HUES48 (cell line): ENCODE measurements at regions not wholly inside any gene's neighbourhood (a gene's known extent, or its start where the extent isn't known, plus 50 kb on each side); places are given as distances from the start of the nearest gene placed in this dataset.
"Not testable (repeated sequence)": the region's sequence is repeated elsewhere in the genome, so short reads cannot be mapped to it uniquely, and the experiment has no call there.

Source experiments
- H3K27ac ChIP-seq: one replicate; pipeline ENCODE4 v1.7.0; 2013; ENCODE audit warnings: low read depth, low read length, inconsistent platforms
- H3K27me3 ChIP-seq: 2 replicates; pipeline ENCODE4 v1.6.1; 2013; ENCODE audit warnings: mild to moderate bottlenecking, low read length; ENCODE audit not compliant: control insufficient read depth, insufficient read depth
- H3K36me3 ChIP-seq: 2 replicates; pipeline ENCODE4 v1.6.1; 2013; ENCODE audit warnings: low read length; ENCODE audit not compliant: control insufficient read depth, insufficient read depth
- H3K4me1 ChIP-seq: 2 replicates; pipeline ENCODE4 v1.6.1; 2013; ENCODE audit warnings: mild to moderate bottlenecking, low read length; ENCODE audit not compliant: control insufficient read depth, insufficient read depth
- H3K4me3 ChIP-seq: 2 replicates; pipeline ENCODE4 v1.5.1; 2013; ENCODE audit warnings: mild to moderate bottlenecking, low read depth, low read length
- H3K9ac ChIP-seq: 2 replicates; pipeline ENCODE4 v1.6.1; 2013; ENCODE audit warnings: mild to moderate bottlenecking, low read depth, low read length, moderate library complexity
- H3K9me3 ChIP-seq: 2 replicates; pipeline ENCODE4 v1.6.1; 2013; ENCODE audit warnings: low read length; ENCODE audit not compliant: control insufficient read depth, insufficient read depth

DNA sequence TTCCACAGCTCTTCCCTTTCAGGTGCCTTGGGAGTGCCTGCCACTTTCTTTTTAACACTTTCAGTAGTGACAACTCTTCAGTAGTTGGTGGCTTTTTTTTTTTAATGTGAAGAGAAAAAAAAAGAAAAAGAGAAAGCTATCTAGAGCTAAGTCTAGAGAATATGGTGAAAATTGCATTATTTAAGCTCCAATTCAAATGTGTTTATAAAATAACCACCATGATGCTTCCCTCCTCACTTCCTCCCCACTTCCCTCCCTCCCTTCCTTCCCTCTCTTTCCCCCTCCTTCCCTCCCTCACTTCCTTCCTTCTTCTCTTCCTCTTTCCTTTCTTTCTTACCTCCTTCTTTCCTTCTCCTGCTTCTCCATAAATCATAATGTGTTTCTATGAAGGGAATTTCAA lies 456.7 kb upstream of the ACTBL2 start:
- Histone ChIP-seq H3K9me3 (no peaks in the 10 kb centered on the region), H3K4me1 (no peaks in the 10 kb centered on the region), H3K27me3 (no peaks in the 10 kb centered on the region), H3K36me3 (no peaks in the 10 kb centered on the region), H3K4me3 (no peak overlapping the region), H3K9ac (no peak overlapping the region), H3K27ac (no peak overlapping the region)

GRCh38 chr5:57938174-57938557 lies 455.6 kb upstream of the ACTBL2 start:
- Histone ChIP-seq H3K27ac (no peak overlapping the region), H3K4me3 (no peak overlapping the region)

GRCh38 chr5:57937501-57938173 lies 455.0 kb upstream of the ACTBL2 start:
- no peaks in the 10 kb centered on the region for H3K9me3 ChIP-seq
- H3K36me3 ChIP-seq: no peaks in the 10 kb centered on the region
- no peaks in the 10 kb centered on the region for H3K27me3 ChIP-seq
- H3K9ac ChIP-seq: no peak overlapping the region
- H3K4me3 ChIP-seq: no peak overlapping the region
- no peak overlapping the region for H3K27ac ChIP-seq
- no peaks in the 10 kb centered on the region for H3K4me1 ChIP-seq

More at GRCh38 chr5:57938174-57938557, 455.6 kb upstream of the ACTBL2 start:
- no peaks in the 10 kb centered on the region for H3K27me3 ChIP-seq
- H3K4me1 ChIP-seq: no peaks in the 10 kb centered on the region
- no peaks in the 10 kb centered on the region for H3K9me3 ChIP-seq
- H3K36me3 ChIP-seq: no peaks in the 10 kb centered on the region
- no peak overlapping the region for H3K9ac ChIP-seq

- no peak overlapping the region for H3K9ac ChIP-seq
- H3K9me3 ChIP-seq: no peaks in the 10 kb centered on the region
- H3K36me3 ChIP-seq: no peaks in the 10 kb centered on the region
Observed at GRCh38 chr5:57937025-57937424, 454.4 kb upstream of the ACTBL2 start.

GRCh38 chr5:57932761-57933160 lies 450.1 kb upstream of the ACTBL2 start:
- H3K36me3 ChIP-seq: no peaks in the 10 kb centered on the region
- H3K4me3 ChIP-seq: no peak overlapping the region

More at GRCh38 chr5:57937025-57937424, 454.4 kb upstream of the ACTBL2 start:
- Histone ChIP-seq H3K27ac (no peak overlapping the region), H3K4me1 (no peaks in the 10 kb centered on the region), H3K27me3 (no peaks in the 10 kb centered on the region), H3K4me3 (no peak overlapping the region)

GRCh38 chr5:57931807-57932206 lies 449.2 kb upstream of the ACTBL2 start:
- Histone ChIP-seq H3K4me1 (no peaks in the 10 kb centered on the region), H3K27ac (no peak overlapping the region), H3K27me3 (no peaks in the 10 kb centered on the region), H3K9ac (no peak overlapping the region), H3K4me3 (no peak overlapping the region), H3K9me3 (no peaks in the 10 kb centered on the region), H3K36me3 (no peaks in the 10 kb centered on the region)

More at GRCh38 chr5:57932761-57933160, 450.1 kb upstream of the ACTBL2 start:
- Histone ChIP-seq H3K4me1 (no peaks in the 10 kb centered on the region), H3K9me3 (no peaks in the 10 kb centered on the region), H3K27me3 (no peaks in the 10 kb centered on the region), H3K27ac (no peak overlapping the region), H3K9ac (no peak overlapping the region)

- H3K9ac ChIP-seq: no peak overlapping the region
- H3K4me3 ChIP-seq: no peak overlapping the region
- H3K27me3 ChIP-seq: no peaks in the 10 kb centered on the region
- H3K36me3 ChIP-seq: no peaks in the 10 kb centered on the region
- no peaks in the 10 kb centered on the region for H3K9me3 ChIP-seq
- H3K27ac ChIP-seq: no peak overlapping the region
- no peaks in the 10 kb centered on the region for H3K4me1 ChIP-seq
Observed at GRCh38 chr5:57931352-57931751, 448.7 kb upstream of the ACTBL2 start.

DNA sequence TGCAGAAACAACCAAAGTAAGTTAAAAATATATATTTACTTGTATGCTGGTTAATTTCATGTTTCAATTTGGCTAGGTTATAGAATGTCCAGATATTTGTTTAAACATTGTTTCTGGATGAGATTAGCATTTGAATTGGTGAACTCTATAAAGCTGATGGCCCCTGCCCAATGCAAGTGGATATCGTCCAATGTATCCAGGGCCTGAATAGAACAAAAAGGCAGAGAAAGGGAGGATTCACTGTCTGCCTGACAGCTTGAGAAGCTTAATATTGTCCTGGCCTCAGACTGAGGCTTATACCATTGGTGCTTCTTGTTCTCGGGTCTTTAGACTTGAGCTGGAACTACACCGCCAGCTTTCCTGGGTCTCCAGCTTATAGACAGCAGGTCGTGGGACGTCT lies 446.7 kb upstream of the ACTBL2 start:
- H3K4me3 ChIP-seq: no peak overlapping the region
- no peak overlapping the region for H3K27ac ChIP-seq
- no peak overlapping the region for H3K9ac ChIP-seq
- H3K27me3 ChIP-seq: no peaks in the 10 kb centered on the region
- no peaks in the 10 kb centered on the region for H3K4me1 ChIP-seq
- no peaks in the 10 kb centered on the region for H3K36me3 ChIP-seq
- H3K9me3 ChIP-seq: no peaks in the 10 kb centered on the region

- H3K9me3 ChIP-seq, H3K9ac ChIP-seq, H3K27ac ChIP-seq, H3K4me1 ChIP-seq, H3K36me3 ChIP-seq, H3K4me3 ChIP-seq, H3K27me3 ChIP-seq: not testable (repeated sequence)
Observed at GRCh38 chr5:57923094-57923493, 440.5 kb upstream of the ACTBL2 start.

DNA sequence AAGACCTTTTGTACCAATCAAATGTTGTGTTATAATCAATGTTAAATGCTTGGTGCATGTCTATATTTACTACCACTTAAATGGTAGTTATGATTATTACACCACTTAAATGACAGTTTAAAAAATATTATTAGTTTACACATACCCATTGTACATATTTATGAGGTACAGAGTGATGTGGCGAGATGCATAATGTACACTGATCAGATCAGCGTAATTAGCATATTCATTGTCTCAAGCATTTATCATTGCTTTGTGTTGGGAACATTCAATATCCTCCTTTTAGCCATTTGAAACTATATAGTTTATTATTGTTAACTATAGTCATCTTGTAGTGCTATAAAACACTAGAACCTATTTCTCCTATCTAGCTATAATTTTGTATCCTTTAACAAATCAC lies 434.4 kb upstream of the ACTBL2 start:
- no peak overlapping the region for H3K4me3 ChIP-seq

GRCh38 chr5:57915536-57915935 lies 432.9 kb upstream of the ACTBL2 start:
- Histone ChIP-seq H3K9me3 (no peaks in the 10 kb centered on the region), H3K4me3 (no peak overlapping the region), H3K27me3 (no peaks in the 10 kb centered on the region), H3K27ac (no peak overlapping the region), H3K9ac (no peak overlapping the region), H3K36me3 (no peaks in the 10 kb centered on the region), H3K4me1 (peaks cover 4% of the 10 kb centered on the region; the same call in 1 of the 2 replicates)

More for the DNA sequence above, 434.4 kb upstream of the ACTBL2 start:
- Histone ChIP-seq H3K36me3 (no peaks in the 10 kb centered on the region), H3K9ac (no peak overlapping the region), H3K9me3 (no peaks in the 10 kb centered on the region), H3K4me1 (peaks cover 4% of the 10 kb centered on the region; the same call in 1 of the 2 replicates), H3K27me3 (no peaks in the 10 kb centered on the region), H3K27ac (no peak overlapping the region)
